Ishikawa (cell line): ENCODE measurements at regions not wholly inside any gene's neighbourhood (a gene's known extent, or its start where the extent isn't known, plus 50 kb on each side); places are given as distances from the start of the nearest gene placed in this dataset.

ENCODE experiments used
- CEBPB ChIP-seq: IDR thresholded peaks from 2 replicates; pipeline ENCODE4 v1.6.1; 2012
- CREB1 ChIP-seq: IDR thresholded peaks from 2 replicates; pipeline ENCODE4 v1.6.1; 2012; ENCODE audit warnings: low read depth
- EGR1 ChIP-seq: IDR thresholded peaks from 2 replicates; pipeline ENCODE4 v1.6.1; 2012
- EP300 ChIP-seq: IDR thresholded peaks from 2 replicates; pipeline ENCODE4 v1.6.1; 2012; ENCODE audit warnings: borderline replicate concordance
- FOXM1 ChIP-seq: IDR thresholded peaks from 2 replicates; pipeline ENCODE4 v1.6.1; 2012; ENCODE audit warnings: low read depth, borderline replicate concordance
- MAX ChIP-seq: IDR thresholded peaks from 2 replicates; pipeline ENCODE4 v1.6.1; 2012
- NFIC ChIP-seq: IDR thresholded peaks from 2 replicates; pipeline ENCODE4 v1.6.1; 2012
- RAD21 ChIP-seq: IDR thresholded peaks from 2 replicates; pipeline ENCODE4 v1.6.1; 2012; ENCODE audit warnings: low read depth
- REST ChIP-seq: IDR thresholded peaks from 2 replicates; pipeline ENCODE4 v1.6.1; 2012; ENCODE audit warnings: low read depth, mild to moderate bottlenecking
- TAF1 ChIP-seq: IDR thresholded peaks from 2 replicates; pipeline ENCODE4 v1.6.1; 2012; ENCODE audit warnings: low read depth, mild to moderate bottlenecking
- TCF12 ChIP-seq: IDR thresholded peaks from 2 replicates; pipeline ENCODE4 v1.6.1; 2012; ENCODE audit warnings: low read depth
- TEAD4 ChIP-seq: IDR thresholded peaks from 2 replicates; pipeline ENCODE4 v1.6.1; 2012
- YY1 ChIP-seq: IDR thresholded peaks from 2 replicates; pipeline ENCODE4 v1.6.1; 2012; ENCODE audit warnings: low read depth
- ZBTB7A ChIP-seq: IDR thresholded peaks from 2 replicates; pipeline ENCODE4 v1.6.1; 2012; ENCODE audit warnings: low read depth
- TF ChIP-seq, protein P1 (sequence below): IDR thresholded peaks from 2 replicates; pipeline ENCODE4 v1.6.1; 2012

GRCh38 chr3:55376753-55377347 is 110.3 kb downstream of the WNT5A start:
- TF ChIP-seq REST = no peak
- TF ChIP-seq TCF12 = no peak
- no peak for TF ChIP-seq CREB1
- no peak for TF ChIP-seq YY1
- TF ChIP-seq MAX = no peak
- TF ChIP-seq EGR1 = no peak
- TF ChIP-seq TEAD4 = no peak
- TF ChIP-seq, protein P1, sequence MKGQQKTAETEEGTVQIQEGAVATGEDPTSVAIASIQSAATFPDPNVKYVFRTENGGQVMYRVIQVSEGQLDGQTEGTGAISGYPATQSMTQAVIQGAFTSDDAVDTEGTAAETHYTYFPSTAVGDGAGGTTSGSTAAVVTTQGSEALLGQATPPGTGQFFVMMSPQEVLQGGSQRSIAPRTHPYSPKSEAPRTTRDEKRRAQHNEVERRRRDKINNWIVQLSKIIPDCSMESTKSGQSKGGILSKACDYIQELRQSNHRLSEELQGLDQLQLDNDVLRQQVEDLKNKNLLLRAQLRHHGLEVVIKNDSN = no peak
- TF ChIP-seq CEBPB = no peak
- TF ChIP-seq TAF1 = no peak
- no peak for TF ChIP-seq NFIC
- TF ChIP-seq RAD21 = no peak
- TF ChIP-seq EP300 = no peak

GRCh38 chr3:55373423-55373822 is 113.7 kb downstream of the WNT5A start:
- no peak for TF ChIP-seq NFIC
- no peak for TF ChIP-seq REST
- TF ChIP-seq CEBPB = no peak
- no peak for TF ChIP-seq TAF1
- TF ChIP-seq ZBTB7A = no peak
- no peak for TF ChIP-seq FOXM1
- no peak for TF ChIP-seq MAX
- no peak for TF ChIP-seq EGR1
- TF ChIP-seq RAD21 = no peak
- TF ChIP-seq TEAD4 = no peak
- no peak for TF ChIP-seq YY1
- TF ChIP-seq EP300 = no peak
- TF ChIP-seq CREB1 = no peak

DNA sequence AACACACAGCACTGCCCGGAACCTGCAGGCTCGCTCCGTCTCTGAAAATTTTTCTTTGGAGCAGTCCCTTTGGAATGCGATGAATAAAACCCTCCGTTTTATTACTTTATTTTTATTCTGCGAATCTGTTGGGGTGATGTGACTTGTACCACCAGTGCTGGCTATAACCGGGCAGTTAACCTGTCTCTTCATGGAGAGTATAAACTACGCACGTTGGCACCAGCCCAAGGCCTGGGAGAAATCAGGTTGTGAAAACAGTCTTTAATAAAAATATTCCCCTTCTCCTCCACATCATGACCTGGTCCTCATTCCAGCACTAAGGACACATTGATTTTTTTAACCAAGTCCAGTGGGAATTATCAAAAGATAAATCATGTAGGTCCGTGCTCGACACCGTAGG is 116.8 kb downstream of the WNT5A start:
- TF ChIP-seq REST (no peak), TCF12 (no peak), TEAD4 (no peak), CEBPB (no peak), NFIC (no peak), EP300 (no peak), TAF1 (no peak), ZBTB7A (no peak)

GRCh38 chr3:55369141-55369847 is 117.8 kb downstream of the WNT5A start:
- TF ChIP-seq, protein P1 = no peak
- no peak for TF ChIP-seq ZBTB7A
- no peak for TF ChIP-seq TEAD4
- TF ChIP-seq REST = no peak
